HG02973 (cell line): ENCODE measurements at regions not wholly inside any gene's neighbourhood (a gene's known extent, or its start where the extent isn't known, plus 50 kb on each side); places are given as distances from the start of the nearest gene placed in this dataset.
"Not testable (repeated sequence)": the region's sequence is repeated elsewhere in the genome, so short reads cannot be mapped to it uniquely, and the experiment has no call there.

ENCODE experiments used
- ATAC-seq: cut with Tn5 transposase; IDR thresholded peaks from one replicate; pipeline ENCODE4 v1.9.1; 2021; ENCODE audit warnings: moderate library complexity; ENCODE audit not compliant: unreplicated experiment

DNA sequence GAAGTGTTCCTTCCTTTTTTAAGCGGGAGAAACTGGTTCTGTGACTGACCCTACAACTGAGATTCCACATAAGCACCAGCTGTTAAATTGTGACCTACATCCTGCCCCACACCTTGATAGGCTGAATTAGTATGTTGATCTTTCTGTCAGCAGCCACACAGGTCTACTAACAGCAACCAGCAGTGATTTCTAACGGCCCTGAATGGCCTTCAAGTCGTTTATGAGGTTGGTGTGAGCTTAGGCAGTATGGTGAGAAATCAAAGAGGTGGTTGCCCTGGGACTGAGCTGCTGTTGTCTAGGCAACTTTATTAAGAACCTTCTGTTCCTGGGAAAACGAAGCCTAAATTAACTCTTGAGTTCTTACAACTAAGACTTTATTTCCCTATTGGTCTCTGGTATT is 197.2 kb upstream of the FSHR start:
- no peak for ATAC-seq

- ATAC-seq: no peak
These were observed 189.3 kb upstream of the FSHR start for GRCh38 chr2:49343638-49344037.

GRCh38 chr2:49342156-49342555 is 187.8 kb upstream of the FSHR start:
- no peak for ATAC-seq

DNA sequence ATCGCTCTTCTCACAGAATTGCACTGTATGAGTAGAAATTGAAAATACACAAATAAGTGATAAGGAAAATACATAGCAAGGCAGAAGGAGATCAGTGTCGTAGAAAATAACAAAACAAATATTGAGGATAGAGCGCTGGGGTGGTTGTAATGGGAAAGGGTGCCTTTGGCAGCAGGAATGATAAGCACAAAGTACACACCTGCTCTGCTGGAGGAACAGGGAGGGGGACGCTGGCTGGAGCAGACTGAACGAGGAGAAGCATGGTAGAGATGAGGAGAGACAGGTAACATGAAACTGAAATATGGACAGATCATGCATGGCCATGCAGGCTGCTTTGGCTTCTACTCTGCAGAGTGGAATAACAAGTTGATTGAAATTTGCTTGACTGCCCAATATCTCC is 181.2 kb upstream of the FSHR start:
- no peak for ATAC-seq

DNA sequence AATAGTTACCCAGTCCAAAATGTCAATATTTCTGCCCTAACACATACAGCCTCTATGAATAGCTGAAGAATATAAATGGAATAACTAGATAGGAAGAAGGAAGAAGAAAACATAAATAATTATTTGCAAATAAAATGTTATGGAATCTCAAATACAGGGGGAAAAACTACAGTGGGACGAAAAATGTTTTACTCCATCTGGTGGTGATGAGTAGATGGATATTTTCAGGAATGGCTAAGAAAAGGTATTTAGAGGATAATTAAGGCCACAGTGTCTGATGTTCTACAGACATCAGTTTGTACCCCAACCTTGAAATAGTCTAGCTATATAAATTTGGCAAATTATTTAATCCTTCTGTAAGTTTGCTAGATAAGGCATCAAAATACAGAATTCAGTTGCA is 178.1 kb upstream of the FSHR start:
- ATAC-seq: no peak

- no peak for ATAC-seq
These were observed 164.2 kb upstream of the FSHR start for GRCh38 chr2:49318531-49318930.

GRCh38 chr2:49309461-49309860 is 155.1 kb upstream of the FSHR start:
- no peak for ATAC-seq

- no peak for ATAC-seq
These were observed 152.6 kb upstream of the FSHR start for GRCh38 chr2:49306925-49307324.

DNA sequence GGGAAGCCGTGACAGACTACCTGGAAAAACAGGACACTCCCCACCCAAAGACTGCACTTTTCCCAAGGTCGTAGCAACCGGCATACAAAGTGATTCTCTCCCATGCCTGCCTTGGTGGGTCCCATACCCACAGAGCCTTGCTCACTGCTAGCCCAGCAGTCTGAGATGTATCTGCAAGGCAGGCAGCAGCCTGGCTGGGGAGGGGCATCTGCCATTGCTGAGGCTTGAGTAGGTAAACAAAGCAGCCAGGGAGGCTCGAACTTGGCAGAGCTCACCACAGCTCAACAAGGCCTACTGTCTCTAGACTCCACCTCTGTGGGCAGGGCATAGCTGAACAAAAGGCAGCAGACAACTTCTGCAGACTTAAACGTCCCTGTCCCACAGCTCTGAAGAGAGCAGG is 144.4 kb upstream of the FSHR start:
- ATAC-seq: not testable (repeated sequence)

DNA sequence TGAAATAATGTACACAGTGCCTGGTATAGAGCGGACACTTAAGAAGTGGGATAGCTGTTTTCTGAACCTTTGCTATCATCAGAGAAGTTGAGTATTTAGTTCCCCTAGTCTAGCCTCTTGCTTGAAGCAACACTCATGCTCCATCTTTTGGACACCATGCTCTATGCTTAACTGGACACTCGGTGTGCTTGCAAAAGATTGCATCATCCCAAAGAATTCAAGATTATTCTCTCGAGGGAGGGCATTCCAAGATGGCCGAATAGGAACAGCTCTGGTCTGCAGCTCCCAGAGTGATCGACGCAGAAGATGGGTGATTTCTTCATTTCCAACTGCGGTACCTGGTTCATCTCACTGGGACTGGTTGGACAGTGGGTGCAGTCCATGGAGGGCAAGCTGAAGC is 143.9 kb upstream of the FSHR start:
- no peak for ATAC-seq

DNA sequence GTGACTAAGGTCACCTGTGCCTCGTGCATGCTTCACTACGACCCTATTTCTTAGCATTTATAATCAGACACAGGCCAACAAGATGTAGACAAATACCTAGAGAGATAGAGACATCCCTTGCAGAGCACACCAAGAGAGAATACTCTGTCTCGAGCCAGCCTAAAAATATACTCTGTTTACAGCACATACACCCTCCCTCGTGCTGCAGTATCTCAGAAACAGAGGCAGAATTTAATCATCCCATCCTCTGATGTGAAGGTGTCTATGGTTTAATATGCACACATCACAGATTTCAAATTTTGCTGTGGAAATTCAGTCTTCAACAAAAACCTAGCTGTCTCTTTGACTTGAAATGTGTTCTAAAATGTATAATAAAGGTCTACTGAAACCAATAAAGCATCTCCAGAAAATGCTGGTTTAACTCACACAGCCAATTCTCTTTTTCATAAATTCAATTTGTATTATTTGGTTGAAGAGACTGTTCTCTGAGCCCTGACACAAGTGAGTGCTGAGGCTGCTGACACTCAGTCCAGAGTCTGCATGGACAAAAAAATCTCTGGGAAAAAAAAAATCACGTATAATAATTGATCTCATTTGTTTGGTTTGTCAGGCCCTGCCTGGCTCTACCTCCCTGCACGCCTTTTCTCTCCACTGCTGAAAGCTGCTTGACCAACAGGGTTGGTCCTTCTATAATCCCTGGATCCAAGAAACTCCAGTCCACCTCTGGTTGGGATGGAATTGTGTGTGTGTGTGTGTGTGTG is 142.0 kb upstream of the FSHR start:
- no peak for ATAC-seq

DNA sequence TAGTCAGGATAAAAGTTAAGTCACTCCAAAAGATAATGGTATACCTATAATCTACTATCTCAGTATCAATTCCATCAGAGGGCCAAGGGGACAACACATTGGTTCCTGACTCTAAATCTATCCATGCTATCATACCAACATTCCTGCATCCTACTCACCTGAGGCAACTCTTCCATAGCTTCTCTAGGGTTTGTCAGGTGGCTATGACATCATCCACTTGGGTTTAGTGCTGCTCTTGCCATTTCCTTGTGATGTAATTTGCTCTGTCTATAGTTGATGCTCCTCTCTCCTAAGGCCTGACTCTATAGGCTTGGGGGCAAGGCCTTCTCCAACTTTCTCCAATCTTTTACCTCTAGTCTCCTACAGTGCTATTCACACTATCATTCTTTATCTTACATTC is 139.9 kb upstream of the FSHR start:
- no peak for ATAC-seq

- ATAC-seq: no peak
These were observed 137.3 kb upstream of the FSHR start for GRCh38 chr2:49291619-49292018.

DNA sequence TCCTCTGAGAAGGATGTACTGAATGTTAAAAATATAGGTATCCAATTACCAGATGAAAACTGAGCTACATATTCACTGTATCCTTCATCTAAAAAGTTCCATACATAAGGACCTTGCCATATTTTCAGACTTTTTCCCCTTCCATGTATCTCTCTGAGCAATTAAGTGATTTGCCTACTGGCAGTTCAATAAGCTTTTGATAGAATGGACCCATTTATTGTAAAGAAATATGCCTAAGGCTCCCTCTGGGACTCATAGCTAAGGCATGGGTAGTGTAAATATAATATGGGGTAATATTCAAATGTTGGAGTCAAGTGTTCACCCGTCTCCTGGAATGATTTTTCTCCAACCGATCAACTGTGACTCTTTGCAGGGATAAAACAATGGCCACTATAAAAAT is 135.4 kb upstream of the FSHR start:
- ATAC-seq: no peak

DNA sequence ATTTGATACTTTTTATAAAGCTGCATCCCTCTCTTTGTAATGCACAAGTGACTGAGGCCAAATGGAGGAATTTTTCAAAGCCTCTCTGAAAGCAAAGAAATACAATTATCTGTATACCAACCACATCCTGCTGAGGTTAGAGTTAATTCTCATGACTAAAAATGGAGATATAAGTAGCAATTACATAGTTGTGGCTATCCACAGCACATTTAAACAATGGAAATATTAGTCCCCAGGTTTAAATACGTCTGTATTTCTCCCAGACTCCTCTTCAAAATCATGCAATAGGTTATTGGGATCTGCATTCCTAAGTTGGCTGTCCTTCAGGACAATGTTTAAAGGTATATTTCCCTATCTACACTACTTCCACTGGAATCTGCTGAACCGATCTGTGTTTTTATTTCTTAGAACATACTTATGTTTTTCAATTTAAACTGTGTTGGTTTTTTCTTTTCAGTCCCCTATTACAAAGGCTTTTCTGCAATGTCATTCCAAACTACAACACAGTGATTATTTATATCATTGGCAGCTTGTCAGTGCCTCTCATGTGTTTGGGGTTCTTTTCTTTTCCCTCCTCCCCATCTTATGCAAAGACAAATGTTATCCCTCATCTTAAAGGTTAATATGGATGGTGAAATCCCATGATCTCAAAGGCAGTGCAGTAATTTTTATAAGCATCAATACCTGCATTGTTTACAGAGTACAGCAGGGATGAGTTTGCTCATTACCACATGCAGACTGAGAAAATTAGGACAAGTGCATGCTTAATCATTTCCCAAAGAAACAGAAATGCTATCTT is 134.8 kb upstream of the FSHR start:
- no peak for ATAC-seq

DNA sequence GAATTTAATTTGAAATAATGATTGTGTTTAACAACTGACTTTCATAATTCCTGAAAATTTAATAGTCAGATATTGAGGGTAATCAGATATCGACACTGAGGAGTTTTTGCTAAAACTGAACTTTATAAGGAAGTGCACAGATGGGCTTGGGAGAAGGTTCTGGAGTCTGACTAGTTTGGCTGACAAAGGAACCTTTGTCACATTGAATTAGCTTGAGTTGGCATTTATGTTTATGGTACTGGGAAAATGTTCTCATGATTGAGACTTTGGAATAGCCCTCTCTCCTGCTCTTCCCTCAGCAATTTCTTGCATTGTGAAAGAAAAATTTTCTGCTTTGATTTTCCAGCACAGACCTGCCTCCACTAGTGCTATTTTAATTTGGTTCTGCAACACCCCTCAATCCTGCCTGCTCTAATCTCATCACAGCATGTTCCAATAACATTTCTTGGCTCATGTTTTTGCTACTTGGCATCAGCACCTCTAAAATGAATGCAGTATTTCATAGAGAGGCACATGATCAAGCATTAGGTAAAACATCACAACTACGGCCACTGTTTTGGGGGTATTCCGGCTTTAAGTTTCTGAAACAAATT is 133.9 kb upstream of the FSHR start:
- ATAC-seq: no peak

DNA sequence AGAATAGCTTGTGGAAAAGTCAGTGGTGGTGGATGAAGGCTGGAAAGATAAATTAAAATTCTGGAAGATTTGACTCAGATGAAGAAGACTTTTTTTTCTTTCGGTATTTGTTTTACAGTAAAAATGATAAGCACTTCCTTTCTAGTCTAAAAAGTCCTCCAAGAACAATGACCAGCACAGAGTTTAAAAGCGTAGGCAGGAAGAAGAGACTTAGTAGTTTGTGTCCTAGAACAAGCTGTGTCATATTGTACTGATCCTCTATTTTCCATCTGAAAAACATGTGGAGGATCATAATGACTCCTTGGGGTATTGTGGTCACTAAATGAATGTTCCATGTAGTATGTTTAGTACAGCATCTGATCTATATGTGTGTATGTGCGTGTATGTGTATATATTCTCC is 132.4 kb upstream of the FSHR start:
- ATAC-seq: no peak

DNA sequence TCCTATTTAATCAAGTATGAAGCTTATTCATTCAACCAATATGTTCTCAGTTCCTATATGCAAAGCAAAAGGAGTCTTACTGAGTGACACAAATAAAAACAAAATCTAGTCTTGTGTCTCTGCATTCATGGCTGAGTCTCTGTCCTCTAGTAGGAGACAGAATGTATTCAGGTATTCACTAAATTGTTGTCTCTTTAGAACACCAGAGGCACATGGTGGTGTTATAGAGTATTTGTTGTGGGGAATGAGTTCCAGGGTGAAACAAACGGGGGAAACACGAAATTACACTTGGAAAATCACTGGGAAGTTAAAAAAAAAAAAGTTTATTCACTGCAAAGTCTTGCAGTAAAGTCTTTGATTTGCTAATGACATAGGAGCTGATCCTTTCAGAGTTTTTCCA is 131.7 kb upstream of the FSHR start:
- ATAC-seq: no peak

GRCh38 chr2:49278561-49278960 is 124.2 kb upstream of the FSHR start:
- no peak for ATAC-seq

DNA sequence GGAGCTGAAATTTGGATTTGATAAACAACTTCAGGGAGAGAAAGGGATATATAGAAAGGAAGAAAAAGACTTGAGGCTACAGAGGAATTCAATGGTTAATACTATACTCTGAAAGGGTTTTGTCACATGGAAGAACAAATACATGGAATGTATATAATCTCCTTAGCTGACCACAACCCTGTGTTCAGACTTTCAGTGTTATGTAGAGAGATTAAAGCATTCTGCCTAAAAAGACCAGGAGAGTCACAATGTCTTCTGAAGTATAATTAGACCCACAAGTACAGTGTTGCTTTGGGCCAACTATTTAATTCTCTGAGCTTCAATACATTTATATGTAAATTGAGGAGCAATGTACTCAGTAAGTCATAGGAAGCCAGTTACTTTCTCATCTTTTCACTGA is 123.8 kb upstream of the FSHR start:
- ATAC-seq: no peak

- no peak for ATAC-seq
These were observed 116.8 kb upstream of the FSHR start for GRCh38 chr2:49271060-49271606.

GRCh38 chr2:49270091-49270490 is 115.8 kb upstream of the FSHR start:
- no peak for ATAC-seq
